MCF 10A (cell line): ENCODE measurements at regions not wholly inside any gene's neighbourhood (a gene's known extent, or its start where the extent isn't known, plus 50 kb on each side); places are given as distances from the start of the nearest gene placed in this dataset.

Experiments
- BruUV-seq: library from RNA; stranded (reverse); fragments of 400-500 nt; replicated peaks from 2 replicates; lab custom pipeline; 2021; lab: Mats Ljungman, UMichigan
- CTCF ChIA-PET: fragments of 300-600 bp; sonication (Branson Sonifier 250); formaldehyde crosslinking; extraction: SDS; loops from one replicate; lab custom pipeline; 2021; ENCODE audit warnings: antibody characterized with exemption, inconsistent platforms; lab: Yijun Ruan, JAX
- POLR2A ChIA-PET: fragments of 300-600, 350-650 bp; sonication (Branson Sonifier 250); formaldehyde crosslinking; extraction: SDS; loops from one replicate; lab custom pipeline; 2020; ENCODE audit warnings: antibody characterized with exemption, inconsistent platforms; lab: Yijun Ruan, JAX
- DNase-seq: peaks from one replicate; pipeline ENCODE4 v3.0.0-alpha.2; 2018; ENCODE audit not compliant: unreplicated experiment
- H3K27ac Mint-ChIP-seq: one replicate; pipeline ENCODE4 v1.8.0; 2022; ENCODE audit warnings: mild to moderate bottlenecking, low read depth, mixed read lengths; ENCODE audit not compliant: unreplicated experiment
- H3K27me3 Mint-ChIP-seq: one replicate; pipeline ENCODE4 v1.8.0; 2022; ENCODE audit warnings: mixed read lengths; ENCODE audit not compliant: insufficient read depth, unreplicated experiment
- H3K36me3 Mint-ChIP-seq: one replicate; pipeline ENCODE4 v1.8.0; 2022; ENCODE audit warnings: mild to moderate bottlenecking, moderate library complexity, mixed read lengths; ENCODE audit not compliant: insufficient read depth, unreplicated experiment
- H3K4me1 Mint-ChIP-seq: one replicate; pipeline ENCODE4 v1.8.0; 2022; ENCODE audit warnings: mixed read lengths; ENCODE audit not compliant: insufficient read depth, unreplicated experiment
- H3K4me3 Mint-ChIP-seq: one replicate; pipeline ENCODE4 v1.8.0; 2022; ENCODE audit warnings: mild to moderate bottlenecking, moderate library complexity, mixed read lengths; ENCODE audit not compliant: unreplicated experiment
- H3K9me3 Mint-ChIP-seq: one replicate; pipeline ENCODE4 v1.8.0; 2022; ENCODE audit warnings: mixed read lengths; ENCODE audit not compliant: unreplicated experiment
- CTCF ChIP-seq: fragments of 200-600 bp; IDR thresholded peaks from one replicate; pipeline ENCODE4 v1.8.0; 2022; ENCODE audit warnings: antibody characterized with exemption, mild to moderate bottlenecking; ENCODE audit not compliant: unreplicated experiment
- intact Hi-C: fragments of 100-400 bp; cut with micrococcal nuclease; formaldehyde crosslinking; loops from 2 replicates; pipeline ENCODE4 v1.14.1; 2022

GRCh38 chr2:198383392-198383791, 579.0 kb downstream of the PLCL1 start:
- ChIA-PET POLR2A (no interaction called here), CTCF (no interaction called here)
- H3K36me3 Mint-ChIP-seq: no peaks in the 10 kb centered on the region
- no peak for DNase-seq
- no peaks in the 10 kb centered on the region for H3K9me3 Mint-ChIP-seq
- no peak for TF ChIP-seq CTCF
- H3K27me3 Mint-ChIP-seq: peaks cover 70% of the 10 kb centered on the region
- no peak overlapping the region for H3K4me3 Mint-ChIP-seq
- no peak overlapping the region for H3K27ac Mint-ChIP-seq
- no peaks in the 10 kb centered on the region for H3K4me1 Mint-ChIP-seq
- intact Hi-C loops: no loop called here
- no TSS peak for BruUV-seq

- no peak for TF ChIP-seq CTCF
- no peak overlapping the region for H3K27ac Mint-ChIP-seq
- no peaks in the 10 kb centered on the region for H3K9me3 Mint-ChIP-seq
- no TSS peak for BruUV-seq
- POLR2A ChIA-PET: no interaction called here
- no peaks in the 10 kb centered on the region for H3K36me3 Mint-ChIP-seq
- H3K4me1 Mint-ChIP-seq: no peaks in the 10 kb centered on the region
- H3K4me3 Mint-ChIP-seq: no peak overlapping the region
- intact Hi-C loops: no loop called here
- CTCF ChIA-PET: no interaction called here
- no peak for DNase-seq
- peaks cover 70% of the 10 kb centered on the region for H3K27me3 Mint-ChIP-seq
These were observed 578.4 kb downstream of the PLCL1 start for GRCh38 chr2:198382811-198383210.

GRCh38 chr2:198376677-198377076, 572.3 kb downstream of the PLCL1 start:
- no peak overlapping the region for H3K4me3 Mint-ChIP-seq

GRCh38 chr2:198375083-198375410, 570.7 kb downstream of the PLCL1 start:
- intact Hi-C loops: no loop called here
- no peak overlapping the region for H3K4me3 Mint-ChIP-seq
- H3K4me1 Mint-ChIP-seq: no peaks in the 10 kb centered on the region
- H3K9me3 Mint-ChIP-seq: no peaks in the 10 kb centered on the region
- TF ChIP-seq CTCF: no peak
- DNase-seq: no peak
- H3K36me3 Mint-ChIP-seq: no peaks in the 10 kb centered on the region
- BruUV-seq: no TSS peak
- ChIA-PET CTCF (interaction anchor here (0.6 to 1.2 kb wide), 10 partner anchors 8 to 1146 kb away, joined by 3 to 7 read pairs (median 4); no protein-coding TSS in a partner anchor), POLR2A (no interaction called here)
- no peak overlapping the region for H3K27ac Mint-ChIP-seq
- peaks cover 66% of the 10 kb centered on the region for H3K27me3 Mint-ChIP-seq

More at GRCh38 chr2:198376677-198377076, 572.3 kb downstream of the PLCL1 start:
- no peak for TF ChIP-seq CTCF
- peak; percentile 78 for DNase-seq
- ChIA-PET CTCF (no interaction called here), POLR2A (no interaction called here)
- no peaks in the 10 kb centered on the region for H3K36me3 Mint-ChIP-seq
- no TSS peak for BruUV-seq
- H3K9me3 Mint-ChIP-seq: no peaks in the 10 kb centered on the region
- intact Hi-C loops: no loop called here
- H3K4me1 Mint-ChIP-seq: no peaks in the 10 kb centered on the region
- peaks cover 69% of the 10 kb centered on the region for H3K27me3 Mint-ChIP-seq
- H3K27ac Mint-ChIP-seq: no peak overlapping the region
